ENCODE measurements at regions not wholly inside any gene's neighbourhood (a gene's known extent, or its start where the extent isn't known, plus 50 kb on each side); places are given as distances from the start of the nearest gene placed in this dataset.

GRCh38 chr5:174191850-174192655 lies 146.5 kb downstream of the NSG2 start:
- no peak for DNase-seq

- DNase-seq, result no peak
Observed at GRCh38 chr5:174192901-174193300, 147.4 kb downstream of the NSG2 start.

DNA sequence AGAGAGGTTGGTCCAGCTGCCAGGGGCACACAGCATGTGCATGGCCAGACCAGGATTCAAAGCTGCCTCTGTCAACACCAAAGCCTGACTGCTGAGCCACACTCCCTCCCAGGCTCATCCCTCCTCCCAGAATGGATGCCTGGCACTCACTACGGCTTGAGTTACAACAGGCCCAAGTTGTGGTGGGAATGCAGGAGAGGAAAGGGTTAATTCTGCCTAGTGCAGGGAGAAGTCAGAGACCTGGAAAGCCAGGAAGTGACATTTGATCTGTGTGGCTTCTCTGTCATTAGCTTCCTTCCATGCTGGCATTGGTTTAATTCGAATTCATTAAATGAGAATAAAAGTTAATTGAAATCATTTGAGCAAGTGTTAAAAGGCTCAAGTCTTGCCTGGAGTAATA lies 150.0 kb downstream of the NSG2 start:
- no peak for DNase-seq

DNA sequence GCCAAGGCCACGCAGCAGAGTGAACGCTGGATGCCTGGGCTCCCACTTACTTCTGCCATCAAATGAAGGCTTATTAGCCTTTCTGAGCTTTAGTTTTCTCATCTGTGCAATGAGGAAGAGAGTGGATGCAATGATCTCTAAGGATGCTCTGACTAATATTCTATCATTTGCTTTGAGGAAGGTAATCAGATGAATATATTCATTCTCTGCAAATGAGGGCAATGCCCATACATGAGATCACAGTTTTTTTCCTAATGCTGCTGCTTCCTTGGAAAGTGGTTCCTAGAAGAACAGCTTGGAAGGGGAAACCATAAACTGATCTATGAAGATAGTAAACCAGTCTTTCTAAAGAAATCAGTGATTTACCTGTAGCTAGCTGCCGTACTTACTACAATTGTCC lies 152.4 kb downstream of the NSG2 start:
- no peak for DNase-seq

GRCh38 chr5:174198541-174198940 lies 153.0 kb downstream of the NSG2 start:
- DNase-seq, result no peak

- DNase-seq, result no peak
Observed at GRCh38 chr5:174202996-174203395, 157.5 kb downstream of the NSG2 start.

DNA sequence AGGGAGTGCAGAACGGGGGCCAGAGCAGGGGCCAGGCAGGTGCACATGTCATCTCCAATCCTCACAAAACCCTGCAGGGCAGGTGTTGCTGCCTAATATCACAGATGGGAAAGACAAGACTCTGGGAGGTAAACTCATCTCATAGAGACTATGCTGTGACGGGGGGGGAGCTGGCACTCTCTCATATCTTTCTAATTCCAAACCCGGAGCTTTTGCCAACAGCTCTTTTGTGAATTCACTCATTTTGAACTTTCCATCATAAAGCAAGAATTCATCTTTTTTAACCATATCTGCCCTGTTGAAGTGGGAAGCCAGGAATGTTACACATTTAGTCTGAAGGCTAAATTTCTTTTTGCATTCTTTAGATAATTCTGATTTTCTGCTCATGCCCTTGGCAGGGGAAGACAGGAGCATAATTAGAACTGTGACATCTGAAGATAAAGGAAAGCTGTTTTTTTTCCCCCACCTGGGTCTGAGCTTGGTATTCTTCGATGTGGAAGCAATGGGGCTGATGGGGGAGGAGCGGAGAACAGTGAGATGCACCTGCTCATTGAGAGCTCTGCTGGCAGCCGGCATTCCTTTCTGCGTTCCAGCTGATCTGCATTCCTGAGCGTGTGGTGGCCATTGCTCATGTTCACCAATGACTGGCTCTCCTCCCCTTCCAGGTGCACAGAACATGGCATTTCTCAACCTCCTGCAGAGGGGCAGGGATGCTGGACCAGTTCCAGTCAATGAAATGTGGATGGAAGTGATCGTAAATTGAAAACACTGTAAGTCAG lies 159.2 kb downstream of the NSG2 start:
- DNase-seq, result no peak

DNA sequence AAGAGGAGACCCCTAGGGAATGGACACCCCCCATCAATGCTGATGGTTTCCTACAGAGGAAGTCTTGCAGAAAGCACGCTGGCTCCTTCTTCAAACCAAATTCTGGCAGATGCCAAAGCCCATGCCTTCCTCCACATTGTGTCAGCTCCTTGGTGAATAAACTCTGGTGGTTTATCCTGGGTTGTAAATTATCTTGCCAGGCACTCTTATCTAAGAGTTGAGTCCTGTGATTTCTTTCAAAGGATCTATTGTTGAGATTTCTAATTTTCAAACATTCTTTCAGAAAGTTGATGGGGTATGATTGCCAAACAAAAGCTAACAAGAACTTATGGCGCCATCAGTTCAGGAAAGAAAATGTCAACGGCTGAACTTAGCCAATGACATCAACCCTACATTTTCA lies 160.4 kb downstream of the NSG2 start:
- no peak for DNase-seq

DNA sequence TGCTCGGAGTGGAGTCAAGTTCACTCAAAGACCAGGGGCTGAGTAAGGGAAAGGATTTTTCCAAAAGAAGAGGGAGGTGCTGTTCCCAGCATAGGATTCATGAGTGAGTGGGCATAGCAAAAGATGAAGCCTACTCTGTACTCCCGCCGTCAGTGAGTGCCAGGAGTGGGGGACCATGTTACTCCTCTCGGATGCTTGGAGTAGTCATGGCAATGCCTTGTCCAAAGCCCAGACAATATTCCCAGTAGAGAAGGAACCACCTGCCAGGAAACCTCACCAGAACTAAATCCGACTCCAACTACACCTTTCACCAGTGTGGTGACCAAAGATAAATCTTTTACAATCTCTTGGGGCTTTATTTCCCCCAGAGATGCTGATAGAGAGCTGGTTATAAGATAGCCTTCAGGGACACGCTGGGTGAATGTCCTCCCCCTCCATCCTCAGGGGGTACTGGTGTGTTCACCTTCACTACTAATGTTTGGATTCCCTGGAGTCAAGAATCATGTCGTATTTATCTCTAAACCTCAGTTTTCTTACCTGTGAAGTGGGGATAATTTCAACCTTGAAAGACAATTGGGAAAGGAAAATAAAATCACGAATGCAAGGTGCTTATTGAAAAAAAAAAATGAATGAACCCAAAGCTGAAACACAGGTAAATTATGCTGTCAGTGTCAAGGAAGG lies 165.2 kb downstream of the NSG2 start:
- no peak for DNase-seq

- DNase-seq, result no peak
Observed at GRCh38 chr5:174211277-174211626, 165.7 kb downstream of the NSG2 start.

DNA sequence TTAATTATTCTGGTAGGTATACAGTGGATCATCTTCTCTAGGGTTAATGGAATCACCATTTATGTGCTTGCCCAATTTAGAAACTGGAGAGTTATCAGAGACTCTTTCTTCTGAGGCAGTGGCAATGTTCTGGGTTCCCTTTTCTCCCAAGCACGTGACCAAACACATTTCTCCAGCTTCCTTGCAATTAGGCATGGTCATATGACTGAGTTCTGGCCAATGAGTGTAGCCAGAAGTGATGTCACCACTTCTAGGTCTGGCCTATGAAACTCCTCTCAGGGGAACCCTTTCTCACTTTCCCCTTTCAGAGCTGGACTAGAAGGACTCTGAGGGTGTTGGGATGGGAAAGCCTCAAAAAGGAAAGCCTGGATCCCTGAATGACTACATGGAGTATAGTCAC lies 172.0 kb downstream of the NSG2 start:
- DNase-seq, result no peak

- no peak for DNase-seq
Observed at GRCh38 chr5:174218162-174218561, 172.7 kb downstream of the NSG2 start.

DNA sequence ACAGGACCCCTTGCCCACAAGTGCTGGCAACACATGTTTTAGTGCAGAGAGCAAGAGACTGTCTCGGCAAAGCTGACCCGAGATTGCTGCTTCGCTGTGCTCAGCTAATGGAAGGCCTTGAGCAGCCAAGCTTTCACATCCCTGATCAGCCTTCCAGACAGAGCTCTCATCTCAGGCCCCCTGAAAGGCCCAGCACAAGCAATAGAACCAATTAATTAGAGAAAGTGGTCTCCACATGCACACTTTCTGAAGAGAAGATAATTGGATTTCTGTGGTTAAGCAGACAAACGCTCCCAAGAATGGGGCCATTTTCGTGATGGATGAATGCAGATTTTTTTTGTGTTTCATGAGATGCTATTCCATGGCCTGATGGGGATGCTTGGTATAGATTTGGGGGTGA lies 174.9 kb downstream of the NSG2 start:
- no peak for DNase-seq

GRCh38 chr5:174221436-174221835 lies 175.9 kb downstream of the NSG2 start:
- DNase-seq, result no peak

- no peak for DNase-seq
Observed at GRCh38 chr5:174221946-174222345, 176.4 kb downstream of the NSG2 start.

DNA sequence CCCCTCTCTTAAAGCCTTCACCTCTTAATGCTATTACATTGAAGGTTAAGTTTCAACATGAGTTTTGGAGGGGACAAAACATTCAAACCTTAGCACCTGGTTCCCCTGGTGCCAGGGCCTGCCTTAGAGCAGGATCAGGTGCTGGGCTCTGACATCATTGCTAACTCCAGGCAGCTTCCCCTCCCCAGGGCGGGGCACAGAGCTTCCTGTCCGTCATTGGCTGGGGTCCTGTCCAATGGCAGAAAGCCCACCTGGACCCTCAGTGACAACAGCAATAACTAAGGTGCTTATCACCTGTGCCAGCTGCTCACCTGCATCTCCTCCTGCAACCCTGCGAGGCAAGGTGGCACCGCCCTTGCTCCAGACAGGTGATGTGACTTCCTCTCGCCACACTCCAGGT lies 177.4 kb downstream of the NSG2 start:
- no peak for DNase-seq

DNA sequence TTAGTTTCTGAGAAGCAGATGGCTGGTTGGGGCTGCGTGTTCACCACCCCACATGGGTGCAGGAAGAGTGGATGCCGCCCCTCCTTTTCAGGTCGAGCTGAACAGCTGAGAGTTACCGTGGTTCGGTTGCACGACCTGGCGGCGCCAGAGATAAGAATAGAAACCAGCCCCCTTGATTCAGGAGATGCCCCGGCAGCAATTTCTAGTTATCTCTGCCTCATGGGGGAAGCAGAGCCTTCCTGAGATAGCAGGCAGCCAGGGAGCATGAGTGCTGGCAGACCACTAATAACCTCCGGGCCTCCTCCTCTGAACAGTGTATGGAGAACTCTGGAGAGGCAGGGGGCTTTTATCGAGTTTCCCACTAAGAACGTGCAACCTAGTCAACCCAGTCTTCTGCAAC lies 177.8 kb downstream of the NSG2 start:
- no peak for DNase-seq

DNA sequence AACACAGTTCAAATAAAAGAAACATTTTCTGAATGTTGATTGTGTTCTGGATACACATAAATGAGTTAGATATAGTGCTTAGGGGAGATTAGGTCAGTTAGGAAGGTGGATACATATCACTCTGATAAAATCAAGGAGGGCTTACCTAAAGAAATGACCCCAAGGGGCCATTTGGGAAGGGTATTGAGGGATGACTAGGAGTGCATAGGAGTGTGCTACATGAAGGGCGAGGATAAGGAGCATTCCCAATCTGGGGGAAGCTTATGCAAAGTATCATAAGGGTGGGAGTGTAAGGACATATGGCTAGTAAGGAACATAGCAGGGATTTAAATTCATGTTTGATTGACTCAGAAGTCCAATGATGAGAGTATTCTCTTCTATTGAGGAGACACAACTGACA lies 183.6 kb downstream of the NSG2 start:
- no peak for DNase-seq

GRCh38 chr5:174229514-174230370 lies 184.2 kb downstream of the NSG2 start:
- DNase-seq, result no peak

DNA sequence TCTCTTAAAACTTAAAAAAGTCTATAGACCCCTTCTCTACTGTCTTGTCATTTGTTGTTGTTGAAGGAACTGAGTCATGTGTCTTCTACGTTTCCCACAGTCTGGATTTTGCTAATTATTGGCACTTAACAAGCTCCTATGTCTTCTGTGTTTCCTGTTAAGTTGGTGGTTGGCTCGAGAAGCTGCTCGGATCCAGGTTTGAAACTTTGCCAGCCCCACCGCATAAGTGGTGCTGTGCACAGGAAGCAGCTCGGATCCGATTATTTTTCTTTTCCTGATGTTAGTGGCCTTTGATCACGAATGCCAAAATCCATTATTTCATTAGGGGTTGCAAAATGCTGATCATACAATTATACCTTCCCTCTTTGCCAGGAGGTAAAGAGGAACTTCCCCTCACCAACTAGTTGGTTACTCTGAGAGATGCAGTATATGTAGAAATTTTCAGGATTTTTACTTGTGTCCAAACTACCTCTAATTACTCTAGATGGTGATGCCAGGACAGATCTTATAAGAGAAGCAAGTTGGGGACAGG lies 186.5 kb downstream of the NSG2 start:
- no peak for DNase-seq

- no peak for DNase-seq
Observed at GRCh38 chr5:174234388-174234787, 188.9 kb downstream of the NSG2 start.

GRCh38 chr5:174235221-174236011 lies 189.9 kb downstream of the NSG2 start:
- DNase-seq, result no peak
